ENCODE measurements at regions not wholly inside any gene's neighbourhood (a gene's known extent, or its start where the extent isn't known, plus 50 kb on each side); places are given as distances from the start of the nearest gene placed in this dataset.
"Not testable (repeated sequence)": the region's sequence is repeated elsewhere in the genome, so short reads cannot be mapped to it uniquely, and the experiment has no call there.

GRCh38 chr3:42871-43744 is 153.5 kb upstream of the CHL1 start:
- H4K20me1 ChIP-seq (ENCODE audit: insufficient read depth, low read length); H2AFZ ChIP-seq (ENCODE audit: low read depth, low read length); H3K9me3 ChIP-seq (ENCODE audit: insufficient read depth, low read length); H3K4me1 ChIP-seq (ENCODE audit: low read length); H3K27ac ChIP-seq (ENCODE audit: low read length); H3K4me2 ChIP-seq (ENCODE audit: low read length); H3K4me3 ChIP-seq (ENCODE audit: low read length); H3K79me2 ChIP-seq (ENCODE audit: low read length); H3K36me3 ChIP-seq (replicated peaks; ENCODE audit: low read depth, low read length); H3K9ac ChIP-seq (ENCODE audit: low read length): not testable (repeated sequence)
- peaks cover 14% of the 10 kb centered on the region; the same call in 1 of the 2 replicates for H3K27me3 ChIP-seq (ENCODE audit: low read depth, low read length)
- TF ChIP-seq CTCF (IDR thresholded peaks at IDR 0.05; ENCODE audit: low read depth, low read length), result peak; percentile 56

DNA sequence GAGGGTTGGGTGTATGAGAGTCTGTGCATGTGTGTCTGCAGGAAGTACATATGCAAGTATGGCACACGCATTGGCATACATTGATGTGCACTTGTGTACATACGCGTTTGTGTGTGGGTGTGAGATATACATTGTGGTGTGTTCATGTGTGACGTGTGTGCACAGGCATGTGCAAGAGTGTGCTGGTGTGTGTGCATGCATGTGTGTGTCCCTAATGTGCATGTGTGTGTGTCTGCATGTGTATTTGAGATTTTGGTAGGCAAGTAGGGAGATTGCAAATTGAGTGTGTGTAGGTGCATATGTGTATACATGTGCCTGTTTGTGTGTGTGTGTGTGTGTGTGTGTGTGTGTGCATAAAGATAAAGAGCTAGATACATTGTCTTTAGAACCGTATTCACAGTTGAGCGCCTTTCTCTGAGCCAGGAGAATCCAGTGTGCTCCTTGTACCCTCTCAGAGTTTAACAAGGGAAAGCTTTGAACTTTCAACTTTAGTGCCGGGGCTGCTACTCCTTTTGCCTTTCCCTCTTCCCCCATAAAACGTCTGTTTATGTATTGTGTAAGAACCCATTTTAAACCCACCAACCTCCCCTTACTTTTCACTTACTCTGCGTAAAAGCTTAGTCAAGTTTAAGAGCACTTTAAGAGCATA is 152.4 kb upstream of the CHL1 start:
- no peaks in the 10 kb centered on the region for H3K36me3 ChIP-seq (replicated peaks; ENCODE audit: low read depth, low read length)
- no peak overlapping the region for H3K4me2 ChIP-seq (ENCODE audit: low read length)
- H3K27ac ChIP-seq (ENCODE audit: low read length), result no peak overlapping the region
- H3K4me3 ChIP-seq (ENCODE audit: low read length), result no peak overlapping the region
- TF ChIP-seq EZH2phosphoT487 (IDR thresholded peaks at IDR 0.05; ENCODE audit: low read depth) (no peak), CTCF (IDR thresholded peaks at IDR 0.05; ENCODE audit: low read depth, low read length) (no peak)
- H4K20me1 ChIP-seq (ENCODE audit: insufficient read depth, low read length), result no peaks in the 10 kb centered on the region
- no peak overlapping the region for H3K9ac ChIP-seq (ENCODE audit: low read length)
- no peaks in the 10 kb centered on the region for H3K79me2 ChIP-seq (ENCODE audit: low read length)
- no peaks in the 10 kb centered on the region for H3K4me1 ChIP-seq (ENCODE audit: low read length)
- no peaks in the 10 kb centered on the region for H3K9me3 ChIP-seq (ENCODE audit: insufficient read depth, low read length)
- no peak overlapping the region for H2AFZ ChIP-seq (ENCODE audit: low read depth, low read length)
- H3K27me3 ChIP-seq (ENCODE audit: low read depth, low read length), result peaks cover 14% of the 10 kb centered on the region; the same call in 1 of the 2 replicates

DNA sequence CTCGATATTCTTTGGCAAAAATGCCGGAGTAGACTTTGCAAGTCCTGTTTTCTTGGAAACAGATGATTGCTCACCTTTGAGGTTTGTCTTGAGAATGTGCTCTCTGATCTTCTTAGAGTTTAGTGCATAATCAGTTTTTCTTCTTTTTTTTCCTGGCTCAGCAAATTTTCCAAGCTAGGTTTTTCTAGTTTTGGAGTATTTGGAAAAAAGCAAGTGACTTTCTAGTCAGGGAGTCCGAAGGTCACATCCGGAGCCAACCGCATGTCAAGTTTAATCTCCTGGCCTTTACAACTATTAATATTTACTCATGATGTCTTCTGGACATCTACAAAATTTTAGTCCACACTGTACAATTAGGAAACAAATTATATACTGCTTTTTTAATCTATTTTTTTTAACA is 151.6 kb upstream of the CHL1 start:
- H3K4me2 ChIP-seq (ENCODE audit: low read length); H3K27ac ChIP-seq (ENCODE audit: low read length): not testable (repeated sequence)
- peaks cover 14% of the 10 kb centered on the region; the same call in 1 of the 2 replicates for H3K27me3 ChIP-seq (ENCODE audit: low read depth, low read length)

DNA sequence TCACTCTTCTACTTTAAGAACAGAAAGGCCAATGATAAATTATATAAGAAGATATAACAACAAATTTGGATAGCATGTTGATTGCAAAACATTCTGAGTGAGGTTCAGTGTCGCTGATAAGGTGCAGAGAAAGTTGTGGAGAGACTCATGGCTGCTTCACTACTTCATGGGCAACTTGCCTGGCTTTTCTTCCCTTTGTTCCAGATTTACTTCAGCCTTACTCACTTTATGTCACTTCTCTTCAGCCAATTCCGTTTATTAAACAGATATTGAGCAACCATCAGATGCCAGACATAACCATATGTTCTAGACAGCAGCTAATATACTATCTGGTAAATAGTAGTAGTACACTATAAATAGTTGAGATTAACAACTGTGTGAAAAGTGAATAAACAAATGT is 150.0 kb upstream of the CHL1 start:
- Histone ChIP-seq H4K20me1 (ENCODE audit: insufficient read depth, low read length) (no peaks in the 10 kb centered on the region), H3K27ac (ENCODE audit: low read length) (no peak overlapping the region), H3K79me2 (ENCODE audit: low read length) (no peaks in the 10 kb centered on the region), H3K4me1 (ENCODE audit: low read length) (no peaks in the 10 kb centered on the region), H3K27me3 (ENCODE audit: low read depth, low read length) (peaks cover 10% of the 10 kb centered on the region; the same call in 1 of the 2 replicates), H3K9ac (ENCODE audit: low read length) (no peak overlapping the region), H3K36me3 (replicated peaks; ENCODE audit: low read depth, low read length) (no peaks in the 10 kb centered on the region), H2AFZ (ENCODE audit: low read depth, low read length) (no peak overlapping the region), H3K9me3 (ENCODE audit: insufficient read depth, low read length) (no peaks in the 10 kb centered on the region), H3K4me3 (ENCODE audit: low read length) (no peak overlapping the region), H3K4me2 (ENCODE audit: low read length) (no peak overlapping the region)
- TF ChIP-seq CTCF (IDR thresholded peaks at IDR 0.05; ENCODE audit: low read depth, low read length) (no peak), EZH2phosphoT487 (IDR thresholded peaks at IDR 0.05; ENCODE audit: low read depth) (no peak)

More for the DNA sequence above, 151.6 kb upstream of the CHL1 start:
- H3K4me1 ChIP-seq (ENCODE audit: low read length); H3K4me3 ChIP-seq (ENCODE audit: low read length); H2AFZ ChIP-seq (ENCODE audit: low read depth, low read length); H3K79me2 ChIP-seq (ENCODE audit: low read length); H3K36me3 ChIP-seq (replicated peaks; ENCODE audit: low read depth, low read length); H4K20me1 ChIP-seq (ENCODE audit: insufficient read depth, low read length); H3K9ac ChIP-seq (ENCODE audit: low read length); H3K9me3 ChIP-seq (ENCODE audit: insufficient read depth, low read length): not testable (repeated sequence)

DNA sequence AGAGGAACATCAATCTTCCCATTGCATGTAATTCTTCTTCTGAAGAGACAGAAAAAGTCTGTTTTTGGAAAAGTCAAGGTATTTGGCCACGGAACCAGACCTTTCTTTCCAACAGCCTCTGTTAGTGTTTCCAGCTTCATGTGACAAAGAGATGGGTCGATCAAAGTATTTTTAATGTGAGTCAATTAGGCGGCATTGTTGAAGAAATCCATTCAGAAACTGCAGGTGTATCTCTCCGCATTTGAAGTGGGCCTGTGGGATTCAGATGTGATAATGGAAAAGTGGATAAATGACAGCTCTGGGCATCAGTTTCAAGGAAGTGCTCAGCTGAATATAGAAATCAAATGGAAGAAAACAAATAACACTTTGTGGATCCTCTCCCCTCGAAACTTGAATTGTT is 143.1 kb upstream of the CHL1 start:
- H4K20me1 ChIP-seq (ENCODE audit: insufficient read depth, low read length); H3K4me1 ChIP-seq (ENCODE audit: low read length); H3K27ac ChIP-seq (ENCODE audit: low read length); H3K36me3 ChIP-seq (replicated peaks; ENCODE audit: low read depth, low read length); H3K79me2 ChIP-seq (ENCODE audit: low read length); H3K9me3 ChIP-seq (ENCODE audit: insufficient read depth, low read length); H3K4me3 ChIP-seq (ENCODE audit: low read length); H3K9ac ChIP-seq (ENCODE audit: low read length); H3K4me2 ChIP-seq (ENCODE audit: low read length); H2AFZ ChIP-seq (ENCODE audit: low read depth, low read length); H3K27me3 ChIP-seq (ENCODE audit: low read depth, low read length): not testable (repeated sequence)

Data from OCI-LY3 (cell line).